ENCODE measurements at regions not wholly inside any gene's neighbourhood (a gene's known extent, or its start where the extent isn't known, plus 50 kb on each side); places are given as distances from the start of the nearest gene placed in this dataset.

DNA sequence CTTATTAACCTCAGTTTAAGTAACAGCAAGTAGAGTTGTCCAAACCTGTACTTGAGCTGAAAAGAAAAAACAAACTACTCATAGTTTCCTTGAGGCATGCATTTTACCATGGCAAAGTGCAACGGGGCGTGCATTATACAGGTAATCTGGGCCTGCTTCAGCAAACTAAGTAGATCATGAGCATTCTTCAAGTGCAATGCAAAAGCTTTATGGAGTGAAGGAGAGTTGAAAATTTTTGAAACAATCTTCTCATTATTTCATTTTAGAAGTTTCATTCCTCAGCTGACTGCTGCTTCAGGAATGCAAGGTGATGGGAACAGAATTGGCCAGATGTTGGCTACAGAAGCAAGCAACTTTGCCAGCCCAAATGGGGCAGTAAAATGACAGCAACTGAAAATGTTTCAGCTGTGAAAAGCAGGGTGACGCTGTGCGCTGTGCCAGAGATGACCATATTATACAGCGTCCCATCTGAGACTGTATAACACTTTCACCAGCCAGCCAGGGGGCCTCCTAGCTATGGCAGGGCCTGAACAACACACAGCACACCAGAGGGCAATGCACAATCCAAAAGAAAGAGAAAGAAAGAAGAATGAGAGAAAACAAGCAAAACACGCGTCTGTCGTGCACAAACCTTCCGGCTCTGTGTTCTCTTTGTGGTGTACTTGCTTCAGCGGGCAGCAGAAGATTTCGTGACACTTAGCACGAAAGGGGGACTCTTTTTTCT is 145.5 kb upstream of the FGF13 start:
- Histone ChIP-seq H3K27ac (ENCODE audit: insufficient read length, low read depth, low read length) (no peak overlapping the region), H3T11ph (ENCODE audit: low read length) (no peak overlapping the region), H4K20me1 (ENCODE audit: control insufficient read depth, insufficient read depth, insufficient read length) (no peaks in the 10 kb centered on the region), H3K4me1 (ENCODE audit: insufficient read depth, low read length) (no peaks in the 10 kb centered on the region), H4K5ac (ENCODE audit: insufficient read length, low read depth, low read length) (no peak overlapping the region), H3K79me2 (ENCODE audit: insufficient read depth, low read length) (no peaks in the 10 kb centered on the region), H2AK5ac (ENCODE audit: insufficient read length, low read length) (no peak overlapping the region), H2AFZ (ENCODE audit: low read length) (no peak overlapping the region), H3K23me2 (ENCODE audit: insufficient read length, low read depth, low read length, poor library complexity, severe bottlenecking) (no peaks in the 10 kb centered on the region), H3K23ac (ENCODE audit: insufficient read length, low read depth, low read length) (no peak overlapping the region), H3K9me3 (ENCODE audit: control insufficient read depth, low read depth, low read length) (no peaks in the 10 kb centered on the region), H4K91ac (ENCODE audit: insufficient read length, low read depth, low read length) (no peak overlapping the region), H3K14ac (ENCODE audit: insufficient read depth, low read length) (no peak overlapping the region), H3K18ac (ENCODE audit: insufficient read length, low read depth, low read length) (no peak overlapping the region), H2BK5ac (ENCODE audit: insufficient read length, low read length) (no peak overlapping the region), H3K56ac (ENCODE audit: insufficient read length, low read depth, low read length) (no peak overlapping the region), H3K9ac (ENCODE audit: extremely low read depth, insufficient read length, low read length) (no peak overlapping the region), H2BK120ac (ENCODE audit: low read depth, low read length, poor library complexity, severe bottlenecking) (no peak overlapping the region), H2BK12ac (ENCODE audit: insufficient read length, low read depth, low read length) (no peak overlapping the region), H2BK15ac (ENCODE audit: low read depth, low read length) (no peak overlapping the region), H3K4me2 (ENCODE audit: insufficient read depth, insufficient read length, low read length) (no peak overlapping the region), H3K79me1 (ENCODE audit: insufficient read depth, low read depth, low read length, poor library complexity, severe bottlenecking) (no peaks in the 10 kb centered on the region), H2BK20ac (ENCODE audit: low read depth, low read length, poor library complexity, severe bottlenecking) (no peak overlapping the region), H3K4ac (ENCODE audit: low read depth, low read length) (no peak overlapping the region), H3K27me3 (ENCODE audit: insufficient read depth, low read length) (no peaks in the 10 kb centered on the region; the same call in 1 of the 2 replicates), H4K8ac (replicated peaks; ENCODE audit: insufficient read length, low read depth, low read length) (no peak overlapping the region)
- DNase-seq, result no peak
- TF ChIP-seq, protein P1, sequence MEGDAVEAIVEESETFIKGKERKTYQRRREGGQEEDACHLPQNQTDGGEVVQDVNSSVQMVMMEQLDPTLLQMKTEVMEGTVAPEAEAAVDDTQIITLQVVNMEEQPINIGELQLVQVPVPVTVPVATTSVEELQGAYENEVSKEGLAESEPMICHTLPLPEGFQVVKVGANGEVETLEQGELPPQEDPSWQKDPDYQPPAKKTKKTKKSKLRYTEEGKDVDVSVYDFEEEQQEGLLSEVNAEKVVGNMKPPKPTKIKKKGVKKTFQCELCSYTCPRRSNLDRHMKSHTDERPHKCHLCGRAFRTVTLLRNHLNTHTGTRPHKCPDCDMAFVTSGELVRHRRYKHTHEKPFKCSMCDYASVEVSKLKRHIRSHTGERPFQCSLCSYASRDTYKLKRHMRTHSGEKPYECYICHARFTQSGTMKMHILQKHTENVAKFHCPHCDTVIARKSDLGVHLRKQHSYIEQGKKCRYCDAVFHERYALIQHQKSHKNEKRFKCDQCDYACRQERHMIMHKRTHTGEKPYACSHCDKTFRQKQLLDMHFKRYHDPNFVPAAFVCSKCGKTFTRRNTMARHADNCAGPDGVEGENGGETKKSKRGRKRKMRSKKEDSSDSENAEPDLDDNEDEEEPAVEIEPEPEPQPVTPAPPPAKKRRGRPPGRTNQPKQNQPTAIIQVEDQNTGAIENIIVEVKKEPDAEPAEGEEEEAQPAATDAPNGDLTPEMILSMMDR (conservative IDR thresholded peaks at IDR 0.05), result no peak
- Mint-ChIP-seq H3K9me3 (peaks cover 0 to 37% of the 10 kb centered on the region in 2 experiments; a peak in 2 of 5 replicates), H3K27me3 (ENCODE audit: low read depth) (peaks cover 3% of the 10 kb centered on the region), H3K36me3 (ENCODE audit: insufficient read depth in 1 of 3, low read depth in 3 of 3) (no peaks in the 10 kb centered on the region), H3K4me3 (no peak overlapping the region), H3K27ac (no peak overlapping the region; a peak in 1 of 7 replicates), H3K4me1 (peaks cover 0 to 7% of the 10 kb centered on the region in 2 experiments; a peak in 1 of 4 replicates)
- no CpG with 5 or more reads among the region's 12 CpGs for WGBS (ENCODE audit: extremely low coverage, insufficient read length, low lambda C conversion rate)
